ENCODE measurements at regions not wholly inside any gene's neighbourhood (a gene's known extent, or its start where the extent isn't known, plus 50 kb on each side); places are given as distances from the start of the nearest gene placed in this dataset.

DNA sequence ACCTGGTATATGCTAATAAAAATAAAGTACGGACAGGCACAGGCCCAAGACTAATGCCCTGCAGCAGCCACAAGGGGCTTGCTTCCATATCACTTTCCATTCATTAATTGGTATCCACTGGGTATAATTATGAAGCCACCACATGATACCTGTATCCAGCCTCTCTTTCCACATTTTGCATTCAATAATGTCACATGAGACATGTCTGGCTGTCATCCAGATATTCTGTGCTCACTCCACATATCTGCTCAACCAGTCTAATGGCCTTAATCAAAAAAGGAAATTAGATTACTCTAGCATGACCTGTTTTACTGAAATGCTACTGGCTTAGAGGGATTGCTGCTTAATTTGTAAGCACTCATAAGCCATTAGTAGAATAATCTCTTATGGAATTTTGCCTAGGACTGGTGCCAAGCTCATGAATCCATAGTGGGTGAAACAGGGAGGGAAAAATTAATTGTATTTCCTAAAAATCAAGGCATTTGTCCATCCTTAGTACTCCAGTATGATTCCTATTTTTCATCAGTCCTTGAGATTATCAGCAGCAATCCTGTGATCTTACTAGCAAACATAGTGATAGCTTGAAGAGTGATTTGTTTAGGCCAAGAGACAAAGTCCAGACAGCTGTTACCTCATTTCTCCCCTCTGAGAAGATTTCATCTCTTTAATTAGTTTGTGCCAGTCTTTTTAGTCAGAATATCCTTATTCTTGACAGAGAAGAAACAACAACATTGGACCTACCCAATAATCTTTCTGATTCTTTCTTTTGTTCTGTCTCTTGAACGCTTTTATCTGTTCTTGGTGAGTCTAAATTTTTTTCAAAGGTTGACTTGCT is 119.2 kb upstream of the ABCA1 start:
- POLR2A ChIA-PET, result no interaction called here
- TF ChIP-seq, protein P1, sequence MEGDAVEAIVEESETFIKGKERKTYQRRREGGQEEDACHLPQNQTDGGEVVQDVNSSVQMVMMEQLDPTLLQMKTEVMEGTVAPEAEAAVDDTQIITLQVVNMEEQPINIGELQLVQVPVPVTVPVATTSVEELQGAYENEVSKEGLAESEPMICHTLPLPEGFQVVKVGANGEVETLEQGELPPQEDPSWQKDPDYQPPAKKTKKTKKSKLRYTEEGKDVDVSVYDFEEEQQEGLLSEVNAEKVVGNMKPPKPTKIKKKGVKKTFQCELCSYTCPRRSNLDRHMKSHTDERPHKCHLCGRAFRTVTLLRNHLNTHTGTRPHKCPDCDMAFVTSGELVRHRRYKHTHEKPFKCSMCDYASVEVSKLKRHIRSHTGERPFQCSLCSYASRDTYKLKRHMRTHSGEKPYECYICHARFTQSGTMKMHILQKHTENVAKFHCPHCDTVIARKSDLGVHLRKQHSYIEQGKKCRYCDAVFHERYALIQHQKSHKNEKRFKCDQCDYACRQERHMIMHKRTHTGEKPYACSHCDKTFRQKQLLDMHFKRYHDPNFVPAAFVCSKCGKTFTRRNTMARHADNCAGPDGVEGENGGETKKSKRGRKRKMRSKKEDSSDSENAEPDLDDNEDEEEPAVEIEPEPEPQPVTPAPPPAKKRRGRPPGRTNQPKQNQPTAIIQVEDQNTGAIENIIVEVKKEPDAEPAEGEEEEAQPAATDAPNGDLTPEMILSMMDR (IDR thresholded peaks at IDR 0.05; ENCODE audit: control extremely low read depth, extremely low read depth, low read depth, missing control alignments), result no peak
- CTCF ChIA-PET, result no interaction called here
- no peak for DNase-seq (ENCODE audit: extremely low spot score)

DNA sequence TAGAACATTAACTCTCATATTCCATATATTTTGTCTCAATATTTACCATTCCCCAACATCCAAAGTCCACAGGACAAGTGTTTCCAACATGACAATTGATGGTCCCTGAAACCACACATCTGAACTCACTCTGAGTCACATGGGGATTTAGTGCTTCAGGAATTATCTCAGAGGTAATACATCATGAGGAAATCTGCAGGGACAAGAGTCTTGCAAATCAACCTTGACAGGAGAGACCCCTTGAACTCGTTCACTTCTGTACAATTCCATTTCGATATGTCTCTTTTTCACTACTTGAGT is 119.7 kb upstream of the ABCA1 start:
- CTCF ChIA-PET, result no interaction called here
- TF ChIP-seq, protein P1 (IDR thresholded peaks at IDR 0.05; ENCODE audit: control extremely low read depth, extremely low read depth, low read depth, missing control alignments), result no peak
- POLR2A ChIA-PET, result no interaction called here
- DNase-seq (ENCODE audit: extremely low spot score), result no peak

DNA sequence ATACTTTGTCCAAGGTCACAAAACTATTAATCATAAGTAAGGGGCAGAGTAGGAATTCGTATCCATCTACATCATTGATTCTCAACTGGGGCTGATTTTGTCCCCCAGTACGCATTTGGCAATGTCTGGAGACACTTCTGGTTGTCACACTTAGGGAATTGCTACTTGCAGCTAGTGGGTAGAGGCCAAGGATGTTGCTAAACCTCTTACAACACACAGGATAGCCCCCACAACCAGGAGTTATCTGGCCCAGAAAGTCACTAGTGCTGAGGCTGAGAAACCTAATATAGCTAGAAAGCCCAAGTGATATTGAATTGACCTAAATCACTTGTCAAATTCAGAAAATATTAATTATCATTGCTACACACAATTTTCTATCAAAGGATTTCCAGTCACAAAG is 120.4 kb upstream of the ABCA1 start:
- ChIA-PET CTCF (no interaction called here), POLR2A (no interaction called here)
- TF ChIP-seq, protein P1 (IDR thresholded peaks at IDR 0.05; ENCODE audit: control extremely low read depth, extremely low read depth, low read depth, missing control alignments), result no peak
- no peak for DNase-seq (ENCODE audit: extremely low spot score)

GRCh38 chr9:105050296-105050695 is 122.3 kb upstream of the ABCA1 start:
- CTCF ChIA-PET, result no interaction called here
- DNase-seq (ENCODE audit: extremely low spot score), result no peak
- POLR2A ChIA-PET, result no interaction called here
- TF ChIP-seq, protein P1 (IDR thresholded peaks at IDR 0.05; ENCODE audit: control extremely low read depth, extremely low read depth, low read depth, missing control alignments), result no peak

DNA sequence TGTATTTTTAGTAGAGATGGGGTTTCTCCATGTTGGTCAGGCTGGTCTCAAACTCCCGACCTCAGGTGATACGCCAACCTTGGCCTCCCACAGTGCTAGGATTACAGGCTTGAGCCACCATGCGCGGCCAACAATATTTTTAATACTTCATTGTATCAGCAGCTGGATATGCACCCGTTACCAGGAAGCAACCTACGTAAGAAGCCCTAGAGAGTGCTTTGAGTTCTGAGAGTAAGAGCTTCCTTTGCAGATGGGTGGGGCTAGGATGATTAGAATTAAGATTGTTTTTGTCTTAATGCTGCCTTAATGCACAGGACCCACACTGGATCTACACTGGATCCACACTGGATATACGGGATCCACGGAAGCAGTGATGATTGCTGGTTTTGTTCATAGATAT is 123.9 kb upstream of the ABCA1 start:
- ChIA-PET CTCF (interaction anchor here (0.8 to 0.9 kb wide), 2 partner anchors 13 to 46 kb away, joined by 3 read pairs; no protein-coding TSS in a partner anchor), POLR2A (no interaction called here)
- DNase-seq (ENCODE audit: extremely low spot score), result no peak
- TF ChIP-seq, protein P1 (IDR thresholded peaks at IDR 0.05; ENCODE audit: control extremely low read depth, extremely low read depth, low read depth, missing control alignments), result no peak

DNA sequence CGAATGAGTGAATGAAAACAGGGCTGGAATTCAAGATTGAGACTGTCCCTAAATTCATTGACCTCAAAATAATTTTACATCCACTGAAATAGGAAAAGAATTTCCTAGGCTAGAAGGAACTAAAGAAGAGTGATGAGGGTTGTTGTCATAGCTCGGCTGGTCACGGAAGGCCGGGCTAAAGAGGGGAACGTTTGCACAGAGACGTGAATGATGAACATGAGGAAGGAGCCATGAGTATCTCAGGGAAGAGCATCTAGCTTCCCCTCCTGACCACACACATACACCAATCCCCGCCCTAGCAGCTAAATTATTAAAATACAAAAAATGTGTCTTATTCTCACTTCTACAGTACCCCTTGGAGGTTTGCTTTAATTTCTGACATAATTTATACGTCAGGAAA is 124.4 kb upstream of the ABCA1 start:
- TF ChIP-seq, protein P1 (IDR thresholded peaks at IDR 0.05; ENCODE audit: control extremely low read depth, extremely low read depth, low read depth, missing control alignments), result no peak
- ChIA-PET CTCF (interaction anchor here (0.8 to 1.4 kb wide), 4 partner anchors 14 to 45 kb away, joined by 3 to 4 read pairs (median 4); no protein-coding TSS in a partner anchor), POLR2A (no interaction called here)
- DNase-seq (ENCODE audit: extremely low spot score), result no peak

Measured in GM10248 (cell line).